ENCODE measurements at regions not wholly inside any gene's neighbourhood (a gene's known extent, or its start where the extent isn't known, plus 50 kb on each side); places are given as distances from the start of the nearest gene placed in this dataset.

- H3K4me3 ChIP-seq: no peak overlapping the region
- no peak for TF ChIP-seq CTCF (IDR thresholded peaks at IDR 0.05)
- DNase-seq (no peak), ATAC-seq (no peak)
- H3K4me1 ChIP-seq: no peaks in the 10 kb centered on the region
- no peak overlapping the region for H3K27ac ChIP-seq
- peaks cover 0 to 20% (median 5%) of the 10 kb centered on the region in 7 donors for H3K27me3 ChIP-seq
- H3K36me3 ChIP-seq: no peaks in the 10 kb centered on the region
- H3K9me3 ChIP-seq: peaks cover 0 to 14% (median 0%) of the 10 kb centered on the region in 11 donors
- intact Hi-C loops (cut with DNase I): no loop called here
Measured at GRCh38 chr1:34671887-34672286, 83.0 kb upstream of the GJB5 start.

- no peaks in the 10 kb centered on the region for H3K36me3 ChIP-seq
- H3K27ac ChIP-seq: no peak overlapping the region
- H3K9me3 ChIP-seq: peaks cover 0 to 4% (median 0%) of the 10 kb centered on the region in 11 donors
- H3K27me3 ChIP-seq: peaks cover 0 to 53% (median 24%) of the 10 kb centered on the region in 7 donors
- WGBS, 2 donors: 46 to 50% methylated on average over 2 of the region's 2 CpGs
- H3K4me3 ChIP-seq: no peak overlapping the region
- DNase-seq (peak in 1 of 2 donors; percentile 23), ATAC-seq (peak in 2 of 8 donors; percentile 31 to 42)
- TF ChIP-seq CTCF (IDR thresholded peaks at IDR 0.05): peak; percentile 35 to 80 (median 71)
- H3K4me1 ChIP-seq: no peaks in the 10 kb centered on the region
- intact Hi-C loops (cut with DNase I): no loop called here
Measured at GRCh38 chr1:34681480-34682451, 73.1 kb upstream of the GJB5 start.

- no peak for TF ChIP-seq CTCF (IDR thresholded peaks at IDR 0.05)
- no peaks in the 10 kb centered on the region for H3K4me1 ChIP-seq
- H3K36me3 ChIP-seq: no peaks in the 10 kb centered on the region
- peaks cover 0 to 49% (median 32%) of the 10 kb centered on the region in 7 donors for H3K27me3 ChIP-seq
- WGBS, 2 donors: 93 to 96% methylated on average over 5 of the region's 5 CpGs
- H3K9me3 ChIP-seq: peaks cover 0 to 10% (median 0%) of the 10 kb centered on the region in 11 donors
- DNase-seq (no peak), ATAC-seq (no peak)
- H3K27ac ChIP-seq: no peak overlapping the region
- intact Hi-C loops (cut with DNase I): no loop called here
- H3K4me3 ChIP-seq: no peak overlapping the region
Measured at GRCh38 chr1:34682452-34683223, 72.2 kb upstream of the GJB5 start.

DNA sequence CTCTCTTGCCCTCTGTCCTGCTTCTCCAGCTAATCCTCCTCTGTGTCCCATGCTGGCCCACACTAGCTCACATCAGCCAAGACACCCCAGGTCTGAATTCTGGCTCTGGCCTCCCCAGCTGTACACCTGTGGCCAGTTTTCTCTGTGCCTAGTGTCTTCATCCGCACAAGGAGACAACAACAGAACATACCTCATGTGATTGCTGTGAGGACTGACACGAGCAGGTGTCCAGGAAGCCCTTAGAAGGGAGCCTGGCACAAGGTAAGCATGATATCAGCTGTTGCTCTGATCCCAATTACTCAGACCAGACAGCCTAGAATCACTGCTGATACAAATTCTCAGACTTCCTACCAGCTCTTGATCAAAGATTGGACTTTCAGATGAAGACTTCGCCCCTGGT lies 71.2 kb upstream of the GJB5 start:
- Histone ChIP-seq H3K27me3 (peaks cover 0 to 51% (median 40%) of the 10 kb centered on the region in 7 donors), H3K27ac (no peak overlapping the region), H3K4me1 (no peaks in the 10 kb centered on the region), H3K36me3 (no peaks in the 10 kb centered on the region), H3K4me3 (no peak overlapping the region), H3K9me3 (peaks cover 0 to 10% (median 0%) of the 10 kb centered on the region in 11 donors)
- TF ChIP-seq CTCF (IDR thresholded peaks at IDR 0.05): no peak
- DNase-seq (no peak), ATAC-seq (no peak)
- intact Hi-C loops (cut with DNase I): no loop called here
- WGBS, 2 donors: 62 to 66% methylated on average over 3 of the region's 3 CpGs
